ENCODE measurements at regions not wholly inside any gene's neighbourhood (a gene's known extent, or its start where the extent isn't known, plus 50 kb on each side); places are given as distances from the start of the nearest gene placed in this dataset.

GRCh38 chr5:124537107-124537506, 209.3 kb downstream of the ZNF608 start:
- H4K8ac ChIP-seq (ENCODE audit: extremely low read depth, insufficient read depth, low read length) = no peak overlapping the region
- no peak for DNase-seq (ENCODE audit: low read depth in 1 of 2, low spot score in 2 of 2)
- H3K23me2 ChIP-seq (ENCODE audit: low read depth, low read length) = no peaks in the 10 kb centered on the region
- no peaks in the 10 kb centered on the region for H3K79me2 ChIP-seq (ENCODE audit: control insufficient read depth in 1 of 2, insufficient read depth in 2 of 2, low read length in 2 of 2)
- ChIA-PET CTCF (ENCODE audit: partially characterized antibody) (no interaction called here), POLR2A (ENCODE audit: partially characterized antibody) (no interaction called here)
- no peaks in the 10 kb centered on the region for H3K9me3 ChIP-seq (ENCODE audit: insufficient read depth in 2 of 2, low read depth in 1 of 2, low read length in 1 of 2)
- H3K23ac ChIP-seq (ENCODE audit: insufficient read length) = no peak overlapping the region
- H3K4ac ChIP-seq (replicated peaks; ENCODE audit: insufficient read length, low read depth, low read length) = no peak overlapping the region
- no peak overlapping the region for H3K56ac ChIP-seq (replicated peaks; ENCODE audit: insufficient read length, low read depth, low read length)
- TF ChIP-seq HDAC2 (IDR thresholded peaks at IDR 0.05; ENCODE audit: borderline replicate concordance in 1 of 2, low read depth in 2 of 2, low read length in 2 of 2) (no peak), YY1 (IDR thresholded peaks at IDR 0.05; ENCODE audit: low read depth, low read length) (no peak), SUZ12 (IDR thresholded peaks at IDR 0.05; ENCODE audit: low read length) (no peak), PHF8 (conservative IDR thresholded peaks at IDR 0.05; ENCODE audit: low read depth, low read length) (no peak)
- H3K14ac ChIP-seq (ENCODE audit: insufficient read length) = no peak overlapping the region
- no peak overlapping the region for H2BK20ac ChIP-seq (ENCODE audit: low read length)
- no peak overlapping the region for H4K91ac ChIP-seq (replicated peaks; ENCODE audit: insufficient read length, low read length)
- no peak overlapping the region for H2BK12ac ChIP-seq (ENCODE audit: low read depth, low read length)
- H4K20me1 ChIP-seq (replicated peaks in 1 of 2; ENCODE audit: control insufficient read depth in 1 of 2, insufficient read depth in 2 of 2, low read length in 2 of 2) = no peaks in the 10 kb centered on the region
- no peaks in the 10 kb centered on the region for H3K4me1 ChIP-seq (replicated peaks in 1 of 4; ENCODE audit: control insufficient read depth in 3 of 4, insufficient read depth in 4 of 4, low read length in 3 of 4)
- H3K4me3 ChIP-seq (ENCODE audit: extremely low read depth in 1 of 4, insufficient read depth in 2 of 4, low read depth in 3 of 4, low read length in 4 of 4) = no peak overlapping the region
- H2BK15ac ChIP-seq (ENCODE audit: low read length) = no peak overlapping the region
- H3K36me3 ChIP-seq (ENCODE audit: control insufficient read depth in 2 of 4, insufficient read depth in 4 of 4, low read length in 3 of 4) = no peaks in the 10 kb centered on the region
- WGBS, 2 experiments (ENCODE audit: extremely low coverage in 1 of 2, insufficient coverage in 1 of 2, insufficient read length in 1 of 2, insufficient replicate concordance in 2 of 2, low coverage in 1 of 2, low lambda C conversion rate in 2 of 2, missing lambda C conversion rate in 1 of 2) = 97% methylated on average over 5 of the region's 5 CpGs; no CpG with 5 or more reads in 1 of the 2 experiments
- H3K9ac ChIP-seq (replicated peaks in 1 of 4; ENCODE audit: extremely low read depth in 1 of 4, low read depth in 3 of 4, low read length in 3 of 4) = no peak overlapping the region
- H2BK5ac ChIP-seq (ENCODE audit: low read depth, low read length) = no peak overlapping the region
- H2AFZ ChIP-seq (ENCODE audit: low read length) = no peak overlapping the region
- no peak overlapping the region for H4K5ac ChIP-seq (ENCODE audit: insufficient read length, low read depth, low read length)
- no peak overlapping the region for H3K4me2 ChIP-seq (ENCODE audit: insufficient read depth in 1 of 2, low read depth in 2 of 2, low read length in 2 of 2)
- no peak overlapping the region for H3K18ac ChIP-seq (ENCODE audit: extremely low read depth, low read length)
- no peak for FAIRE-seq
- H2AK5ac ChIP-seq (ENCODE audit: low read depth, low read length) = no peak overlapping the region
- H3K27me3 ChIP-seq (replicated peaks in 1 of 4; ENCODE audit: control insufficient read depth in 3 of 4, extremely low read depth in 1 of 4, insufficient read depth in 3 of 4, low read length in 3 of 4) = no peaks in the 10 kb centered on the region
- no peak overlapping the region for H2BK120ac ChIP-seq (replicated peaks; ENCODE audit: low read depth, low read length)
- 0 out of 2 replicates have a peak, but pooled peaks cover 2% of the 10 kb centered on the region for H3K79me1 ChIP-seq (ENCODE audit: low read depth, low read length)
- H3K27ac ChIP-seq (ENCODE audit: low read depth, low read length) = no peak overlapping the region

All from H1 (cell line).